Tibial artery (tissue), 4 donors: ENCODE measurements at regions not wholly inside any gene's neighbourhood (a gene's known extent, or its start where the extent isn't known, plus 50 kb on each side); places are given as distances from the start of the nearest gene placed in this dataset.

Experiments
- DNase-seq, 2 donors: peaks; one replicate each; pipeline ENCODE4 v3.0.0-alpha.2; 2019
- H3K27ac ChIP-seq, 2 donors: fragments of 200-600 bp; sonication (generic) in 1 of 2; 1 replicate in 1 of 2; 2 replicates in 1 of 2; pipeline ENCODE4 v1.5.1; 2018 to 2019; ENCODE audit warnings: mild to moderate bottlenecking in 1 of 2
- H3K27me3 ChIP-seq, 2 donors: fragments of 200-600 bp; sonication (generic) in 1 of 2; one replicate each; pipeline versions ENCODE4 v1.5.1 to v1.6.0; 2016 to 2019
- H3K36me3 ChIP-seq, 3 donors: fragments of 200-600 bp; sonication (generic) in 2 of 3; one replicate each; pipeline ENCODE4 v1.5.1; 2016 to 2019; ENCODE audit warnings: mild to moderate bottlenecking in 2 of 3
- H3K4me1 ChIP-seq, 4 donors: fragments of 200-600 bp; sonication (generic) in 2 of 4; 1 replicate in 3 of 4; 2 replicates in 1 of 4; pipeline ENCODE4 v1.5.1; 2016 to 2019
- H3K4me3 ChIP-seq, 2 donors: fragments of 200-600 bp; sonication (generic) in 1 of 2; 1 replicate in 1 of 2; 2 replicates in 1 of 2; pipeline ENCODE4 v1.5.1; 2018 to 2019; ENCODE audit warnings: mild to moderate bottlenecking in 2 of 2
- H3K9me3 ChIP-seq, 3 donors: fragments of 200-600 bp; sonication (generic) in 1 of 3; one replicate each; pipeline ENCODE4 v1.5.1; 2016 to 2019
- intact Hi-C: fragments of 100-400 bp; cut with DNase I; formaldehyde crosslinking; loops from one replicate; pipeline ENCODE4 v1.15.0; 2023; ENCODE audit warnings: low total_unique reads
- TF ChIP-seq, protein P1 (sequence below), 2 experiments: fragments of 200-600 bp in 1 of 2; fragments of 450-650 bp in 1 of 2; IDR thresholded peaks; one replicate each; pipeline ENCODE4 v1.5.1; 2017 to 2019; ENCODE audit warnings: antibody characterized with exemption in 2 of 2, mild to moderate bottlenecking in 1 of 2, moderate library complexity in 1 of 2

DNA sequence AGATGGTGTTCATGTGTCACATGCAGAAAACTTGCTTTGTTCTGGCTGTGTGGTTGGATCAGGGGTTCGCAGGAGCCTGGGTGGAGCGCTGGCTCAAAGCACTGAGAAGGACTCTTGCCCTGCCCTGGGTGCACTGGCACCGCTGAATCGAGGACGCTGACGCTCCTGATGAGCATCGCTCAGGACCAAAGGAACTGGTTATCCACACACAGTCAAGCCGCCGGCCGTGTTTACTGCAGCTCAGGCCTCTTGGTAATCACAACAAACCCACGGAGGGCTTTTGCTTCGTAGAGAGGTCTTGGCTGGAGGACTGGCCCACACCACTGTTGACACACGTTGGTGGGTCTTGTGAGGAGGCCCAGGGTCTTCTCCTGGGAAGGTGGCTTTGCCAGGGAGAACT is 299.4 kb upstream of the IRX2 start:
- H3K9me3 ChIP-seq: no peaks in the 10 kb centered on the region
- DNase-seq: no peak
- TF ChIP-seq, protein P1, sequence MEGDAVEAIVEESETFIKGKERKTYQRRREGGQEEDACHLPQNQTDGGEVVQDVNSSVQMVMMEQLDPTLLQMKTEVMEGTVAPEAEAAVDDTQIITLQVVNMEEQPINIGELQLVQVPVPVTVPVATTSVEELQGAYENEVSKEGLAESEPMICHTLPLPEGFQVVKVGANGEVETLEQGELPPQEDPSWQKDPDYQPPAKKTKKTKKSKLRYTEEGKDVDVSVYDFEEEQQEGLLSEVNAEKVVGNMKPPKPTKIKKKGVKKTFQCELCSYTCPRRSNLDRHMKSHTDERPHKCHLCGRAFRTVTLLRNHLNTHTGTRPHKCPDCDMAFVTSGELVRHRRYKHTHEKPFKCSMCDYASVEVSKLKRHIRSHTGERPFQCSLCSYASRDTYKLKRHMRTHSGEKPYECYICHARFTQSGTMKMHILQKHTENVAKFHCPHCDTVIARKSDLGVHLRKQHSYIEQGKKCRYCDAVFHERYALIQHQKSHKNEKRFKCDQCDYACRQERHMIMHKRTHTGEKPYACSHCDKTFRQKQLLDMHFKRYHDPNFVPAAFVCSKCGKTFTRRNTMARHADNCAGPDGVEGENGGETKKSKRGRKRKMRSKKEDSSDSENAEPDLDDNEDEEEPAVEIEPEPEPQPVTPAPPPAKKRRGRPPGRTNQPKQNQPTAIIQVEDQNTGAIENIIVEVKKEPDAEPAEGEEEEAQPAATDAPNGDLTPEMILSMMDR (IDR thresholded peaks at IDR 0.05): no peak
- intact Hi-C loops: no loop called here
- no peak overlapping the region for H3K4me3 ChIP-seq
- no peak overlapping the region for H3K27ac ChIP-seq
- no peaks in the 10 kb centered on the region for H3K27me3 ChIP-seq
- no peaks in the 10 kb centered on the region for H3K36me3 ChIP-seq
- H3K4me1 ChIP-seq: no peaks in the 10 kb centered on the region

DNA sequence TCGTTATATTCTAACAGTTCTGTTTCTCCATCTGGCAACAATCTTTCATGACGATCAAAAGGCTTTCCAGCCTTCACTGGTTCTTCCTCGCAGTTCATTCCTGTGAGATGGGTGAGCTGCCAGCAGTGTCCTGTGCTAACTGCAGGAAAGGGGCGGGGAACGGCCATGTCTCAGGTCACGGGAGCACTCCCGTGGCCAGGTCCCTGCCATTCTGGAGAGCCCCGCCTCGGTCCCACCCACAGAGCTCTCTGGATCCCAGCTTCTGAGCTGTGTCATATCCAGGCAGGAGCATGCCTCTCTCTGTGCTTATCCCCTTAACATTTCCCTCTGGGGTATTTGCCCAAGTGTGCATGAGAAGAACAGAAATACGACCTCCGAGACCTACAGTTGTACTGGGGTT is 297.8 kb upstream of the IRX2 start:
- Histone ChIP-seq H3K36me3 (no peaks in the 10 kb centered on the region), H3K9me3 (no peaks in the 10 kb centered on the region), H3K4me1 (no peaks in the 10 kb centered on the region), H3K4me3 (no peak overlapping the region), H3K27me3 (no peaks in the 10 kb centered on the region), H3K27ac (no peak overlapping the region)
- DNase-seq: no peak
- intact Hi-C loops: no loop called here
- TF ChIP-seq, protein P1 (IDR thresholded peaks at IDR 0.05): no peak

DNA sequence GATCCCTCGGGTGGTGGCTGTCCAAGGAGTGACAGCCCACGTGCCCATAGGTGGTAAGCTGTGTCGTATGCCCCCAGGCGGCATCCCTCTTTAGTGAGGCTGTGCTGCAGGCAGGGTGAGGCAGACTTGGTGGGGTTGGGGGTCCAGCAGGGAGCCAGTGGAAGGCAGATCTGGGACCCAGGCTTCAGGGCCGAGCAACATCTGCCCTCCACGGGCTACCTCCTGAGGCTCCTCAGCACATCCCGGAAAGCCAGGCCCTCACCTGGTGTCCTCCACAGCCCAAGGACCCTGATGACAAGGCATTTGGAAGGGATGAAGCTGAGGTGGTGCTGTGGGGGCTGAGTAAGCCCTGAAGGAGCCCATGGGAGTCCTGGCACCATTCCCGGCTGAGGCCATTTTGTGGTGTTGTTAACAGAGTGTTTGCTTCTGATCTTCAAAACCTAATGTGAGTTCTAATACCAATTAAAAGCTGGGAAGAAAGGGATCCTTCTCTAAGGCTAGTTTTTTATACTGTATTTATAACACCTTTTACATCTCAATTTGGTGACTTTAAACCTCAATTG is 295.8 kb upstream of the IRX2 start:
- H3K36me3 ChIP-seq: no peaks in the 10 kb centered on the region
- H3K4me1 ChIP-seq: no peaks in the 10 kb centered on the region
- H3K27me3 ChIP-seq: no peaks in the 10 kb centered on the region
- no peaks in the 10 kb centered on the region for H3K9me3 ChIP-seq
- H3K27ac ChIP-seq: no peak overlapping the region
- TF ChIP-seq, protein P1 (IDR thresholded peaks at IDR 0.05): no peak
- H3K4me3 ChIP-seq: no peak overlapping the region
- no peak for DNase-seq
- intact Hi-C loops: no loop called here

DNA sequence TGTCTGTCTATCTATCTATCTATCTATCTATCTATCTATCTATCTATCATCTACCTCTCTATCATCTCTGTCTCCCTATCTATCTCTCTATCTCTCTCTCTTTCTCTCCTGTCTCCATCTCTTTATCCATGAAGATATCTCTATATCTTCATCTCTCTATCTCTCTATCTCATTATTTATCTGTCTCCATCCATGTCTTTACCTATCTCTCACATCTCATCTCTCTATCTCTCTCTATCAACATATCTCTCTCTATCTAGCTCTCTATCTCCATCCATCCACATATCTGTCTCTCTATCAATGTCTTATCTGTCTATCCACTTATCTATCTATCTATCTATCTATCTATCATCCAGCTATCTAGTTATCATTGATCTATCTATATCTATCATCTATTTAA is 292.1 kb upstream of the IRX2 start:
- H3K36me3 ChIP-seq: no peaks in the 10 kb centered on the region
- TF ChIP-seq, protein P1 (IDR thresholded peaks at IDR 0.05): no peak
- intact Hi-C loops: no loop called here
- DNase-seq: no peak
- H3K4me1 ChIP-seq: no peaks in the 10 kb centered on the region
- no peak overlapping the region for H3K4me3 ChIP-seq
- H3K27ac ChIP-seq: no peak overlapping the region
- H3K9me3 ChIP-seq: no peaks in the 10 kb centered on the region
- H3K27me3 ChIP-seq: no peaks in the 10 kb centered on the region

DNA sequence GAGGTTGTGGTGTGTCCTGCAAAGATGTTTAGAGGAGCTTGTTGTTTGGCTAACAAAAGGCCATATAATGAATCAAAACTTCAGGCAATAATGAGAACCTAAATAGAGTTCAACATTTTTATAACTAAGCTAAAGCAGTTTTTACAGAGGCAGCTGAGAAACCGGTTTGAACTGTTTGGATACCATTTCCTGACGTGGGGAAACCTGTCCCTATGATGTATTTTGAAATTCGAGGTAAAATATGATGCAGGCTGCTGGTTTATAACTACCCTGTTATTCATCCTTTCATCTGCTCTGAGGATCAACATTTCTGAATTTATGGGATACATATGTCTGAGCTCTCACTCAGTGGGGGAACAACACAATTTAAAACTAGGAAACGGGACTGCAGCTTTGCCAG is 289.5 kb upstream of the IRX2 start:
- TF ChIP-seq, protein P1 (IDR thresholded peaks at IDR 0.05): no peak
- H3K9me3 ChIP-seq: no peaks in the 10 kb centered on the region
- H3K36me3 ChIP-seq: no peaks in the 10 kb centered on the region
- H3K27me3 ChIP-seq: no peaks in the 10 kb centered on the region
- H3K27ac ChIP-seq: no peak overlapping the region
- H3K4me1 ChIP-seq: no peaks in the 10 kb centered on the region
- no peak for DNase-seq
- no peak overlapping the region for H3K4me3 ChIP-seq
- intact Hi-C loops: no loop called here
